Effector memory CD4-positive, alpha-beta T cell (primary cell): ENCODE measurements at regions not wholly inside any gene's neighbourhood (a gene's known extent, or its start where the extent isn't known, plus 50 kb on each side); places are given as distances from the start of the nearest gene placed in this dataset.

Experiments
- DNase-seq, 3 donors: peaks; one replicate each; pipeline ENCODE4 v3.0.0-alpha.2; 2020
- H3K27ac ChIP-seq: 2 replicates; pipeline ENCODE4 v1.7.0; 2013; ENCODE audit warnings: mild to moderate bottlenecking, low read length, moderate library complexity; ENCODE audit not compliant: insufficient read depth, poor library complexity, severe bottlenecking
- H3K27me3 ChIP-seq: replicated peaks from 2 replicates; pipeline ENCODE4 v1.7.0; 2013; ENCODE audit warnings: mild to moderate bottlenecking, low read length; ENCODE audit not compliant: insufficient read depth, control insufficient read depth, poor library complexity, severe bottlenecking
- H3K36me3 ChIP-seq: 2 replicates; pipeline ENCODE4 v1.7.0; 2013; ENCODE audit warnings: mild to moderate bottlenecking, low read length, moderate library complexity; ENCODE audit not compliant: control insufficient read depth, insufficient read depth
- H3K4me1 ChIP-seq: 2 replicates; pipeline ENCODE4 v1.7.0; 2013; ENCODE audit warnings: low read length, mild to moderate bottlenecking; ENCODE audit not compliant: control insufficient read depth, insufficient read depth, poor library complexity, severe bottlenecking
- H3K4me3 ChIP-seq: 2 replicates; pipeline ENCODE4 v1.7.0; 2013; ENCODE audit warnings: low read length, low read depth, mild to moderate bottlenecking; ENCODE audit not compliant: insufficient read depth, poor library complexity, severe bottlenecking
- H3K9me3 ChIP-seq: 2 replicates; pipeline ENCODE4 v1.7.0; 2013; ENCODE audit warnings: mild to moderate bottlenecking, low read length, moderate library complexity; ENCODE audit not compliant: control insufficient read depth

- Histone ChIP-seq H3K27ac (peak overlapping the region; percentile 56), H3K36me3 (no peaks in the 10 kb centered on the region), H3K27me3 (no peaks in the 10 kb centered on the region), H3K9me3 (no peaks in the 10 kb centered on the region), H3K4me3 (no peak overlapping the region), H3K4me1 (peaks cover 36% of the 10 kb centered on the region)
- DNase-seq = peak in 2 of 3 donors; percentile 25 to 54
These were observed 117.4 kb upstream of the COPS8 start for GRCh38 chr2:236968101-236968879.

GRCh38 chr2:236968880-236969534 lies 116.7 kb upstream of the COPS8 start:
- no peak for DNase-seq
- Histone ChIP-seq H3K27ac (peak overlapping the region; percentile 56), H3K36me3 (no peaks in the 10 kb centered on the region), H3K27me3 (no peaks in the 10 kb centered on the region), H3K4me3 (no peak overlapping the region), H3K4me1 (peaks cover 36% of the 10 kb centered on the region), H3K9me3 (no peaks in the 10 kb centered on the region)

- H3K27ac ChIP-seq = peak overlapping the region; percentile 63
- H3K27me3 ChIP-seq = no peaks in the 10 kb centered on the region
- no peaks in the 10 kb centered on the region for H3K36me3 ChIP-seq
- peaks cover 36% of the 10 kb centered on the region for H3K4me1 ChIP-seq
- no peaks in the 10 kb centered on the region for H3K9me3 ChIP-seq
- H3K4me3 ChIP-seq = no peak overlapping the region
- DNase-seq = peak in 1 of 3 donors; percentile 37
These were observed 115.7 kb upstream of the COPS8 start for GRCh38 chr2:236969767-236970655.

GRCh38 chr2:236970656-236971010 lies 115.1 kb upstream of the COPS8 start:
- H3K27me3 ChIP-seq = no peaks in the 10 kb centered on the region

GRCh38 chr2:236971131-236971821 lies 114.4 kb upstream of the COPS8 start:
- Histone ChIP-seq H3K36me3 (no peaks in the 10 kb centered on the region), H3K27ac (no peak overlapping the region), H3K27me3 (no peaks in the 10 kb centered on the region), H3K4me1 (peaks cover 36% of the 10 kb centered on the region), H3K4me3 (no peak overlapping the region), H3K9me3 (no peaks in the 10 kb centered on the region)
- no peak for DNase-seq

More at GRCh38 chr2:236970656-236971010, 115.1 kb upstream of the COPS8 start:
- H3K36me3 ChIP-seq = no peaks in the 10 kb centered on the region
- H3K27ac ChIP-seq = no peak overlapping the region
- DNase-seq = no peak
- peaks cover 36% of the 10 kb centered on the region for H3K4me1 ChIP-seq
- H3K9me3 ChIP-seq = no peaks in the 10 kb centered on the region
- no peak overlapping the region for H3K4me3 ChIP-seq

- no peaks in the 10 kb centered on the region for H3K27me3 ChIP-seq
- H3K4me3 ChIP-seq = no peak overlapping the region
- H3K27ac ChIP-seq = no peak overlapping the region
- no peaks in the 10 kb centered on the region for H3K36me3 ChIP-seq
- no peaks in the 10 kb centered on the region for H3K9me3 ChIP-seq
- DNase-seq = no peak
- peaks cover 36% of the 10 kb centered on the region for H3K4me1 ChIP-seq
These were observed 113.7 kb upstream of the COPS8 start for GRCh38 chr2:236971919-236972381.

GRCh38 chr2:236972491-236973342 lies 113.0 kb upstream of the COPS8 start:
- no peaks in the 10 kb centered on the region for H3K36me3 ChIP-seq
- H3K27me3 ChIP-seq = no peaks in the 10 kb centered on the region
- no peak overlapping the region for H3K27ac ChIP-seq
- DNase-seq = no peak
- peaks cover 29% of the 10 kb centered on the region for H3K4me1 ChIP-seq
- no peak overlapping the region for H3K4me3 ChIP-seq
- no peaks in the 10 kb centered on the region for H3K9me3 ChIP-seq

- H3K4me3 ChIP-seq = no peak overlapping the region
- no peaks in the 10 kb centered on the region for H3K36me3 ChIP-seq
- H3K4me1 ChIP-seq = peaks cover 24% of the 10 kb centered on the region
- no peak for DNase-seq
- H3K27ac ChIP-seq = no peak overlapping the region
- H3K27me3 ChIP-seq = no peaks in the 10 kb centered on the region
- H3K9me3 ChIP-seq = no peaks in the 10 kb centered on the region
These were observed 112.2 kb upstream of the COPS8 start for GRCh38 chr2:236973343-236973980.
